C4-2B (cell line): ENCODE measurements at regions not wholly inside any gene's neighbourhood (a gene's known extent, or its start where the extent isn't known, plus 50 kb on each side); places are given as distances from the start of the nearest gene placed in this dataset.

Experiments
- H3K27ac ChIP-seq: fragments of 450-650 bp; 2 replicates; pipeline ENCODE4 v1.5.1; 2017
- CTCF ChIP-seq: fragments of 450-650 bp; conservative IDR thresholded peaks from 2 replicates; pipeline ENCODE4 v1.5.1; 2017; ENCODE audit warnings: mild to moderate bottlenecking
- ZFX ChIP-seq: fragments of 450-650 bp; IDR thresholded peaks from 2 replicates; pipeline ENCODE4 v1.6.1; 2017

DNA sequence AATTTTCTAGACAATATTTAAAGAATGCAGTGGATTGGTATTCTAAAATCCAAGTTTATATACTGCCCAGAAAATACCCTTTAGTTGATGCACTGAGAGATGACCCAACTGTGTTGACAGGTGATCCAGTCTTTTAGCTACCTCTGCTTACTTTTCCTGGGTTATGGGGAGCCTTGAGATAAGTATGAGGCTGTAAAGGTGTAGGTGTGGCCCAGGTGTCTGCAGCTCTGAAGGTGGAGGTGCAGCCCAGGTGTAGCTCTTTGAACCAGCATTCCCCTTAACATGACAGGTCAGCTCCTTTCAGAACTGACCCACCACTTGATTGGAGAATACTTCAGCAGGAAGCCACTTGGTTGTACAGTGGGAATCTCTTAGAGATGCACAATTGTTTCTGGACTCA lies 62.3 kb upstream of the ACSL3 start:
- no peak for TF ChIP-seq CTCF
- TF ChIP-seq ZFX = no peak
- H3K27ac ChIP-seq = peak overlapping the region; percentile 80

GRCh38 chr2:222799262-222799918 lies 61.4 kb upstream of the ACSL3 start:
- no peak for TF ChIP-seq ZFX
- TF ChIP-seq CTCF = no peak

GRCh38 chr2:222802514-222803196 lies 58.2 kb upstream of the ACSL3 start:
- TF ChIP-seq ZFX = no peak
- TF ChIP-seq CTCF = no peak

More at GRCh38 chr2:222799262-222799918, 61.4 kb upstream of the ACSL3 start:
- peak overlapping the region; percentile 80 for H3K27ac ChIP-seq

GRCh38 chr2:222804351-222804750 lies 56.5 kb upstream of the ACSL3 start:
- no peak overlapping the region for H3K27ac ChIP-seq
- no peak for TF ChIP-seq CTCF
- TF ChIP-seq ZFX = no peak

More at GRCh38 chr2:222802514-222803196, 58.2 kb upstream of the ACSL3 start:
- H3K27ac ChIP-seq = 0 out of 2 replicates have a peak overlapping the region, but pooled peaks have one; percentile 12

DNA sequence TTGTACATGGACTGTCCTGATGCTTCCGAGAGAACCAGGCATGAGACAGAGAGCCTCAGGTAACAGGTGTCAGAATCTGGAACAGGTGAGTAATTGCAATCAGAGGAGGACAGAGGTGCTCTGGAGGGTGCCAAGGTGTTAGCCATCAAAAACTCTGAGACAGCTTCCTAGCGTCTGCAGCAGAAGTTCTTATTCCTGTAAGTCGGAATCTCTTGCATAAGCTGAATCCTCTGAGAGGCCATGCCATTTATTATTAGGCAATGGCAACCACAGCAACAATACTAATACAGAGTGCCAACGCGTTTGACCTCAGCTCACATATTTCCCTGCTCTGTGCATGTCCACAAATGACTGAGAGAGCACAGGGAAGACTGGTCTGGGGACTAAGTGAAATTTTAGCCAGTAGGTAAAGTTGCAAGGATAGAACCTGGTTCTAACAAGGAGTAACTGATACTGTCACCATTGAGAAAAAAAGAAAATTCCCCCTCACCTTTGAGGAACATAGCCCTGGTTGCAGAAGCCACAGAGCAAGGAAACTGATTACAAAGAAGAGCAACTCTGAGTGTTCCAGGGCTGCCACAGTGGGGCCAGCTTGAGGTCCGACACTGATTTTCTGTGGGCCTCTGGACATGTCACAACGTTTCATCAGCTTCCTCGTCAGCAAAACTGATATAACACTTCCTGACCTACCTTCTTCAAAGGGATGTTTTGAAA lies 55.1 kb upstream of the ACSL3 start:
- TF ChIP-seq CTCF (no peak), ZFX (no peak)
- no peak overlapping the region for H3K27ac ChIP-seq

- H3K27ac ChIP-seq = no peak overlapping the region
- TF ChIP-seq ZFX = no peak
- no peak for TF ChIP-seq CTCF
Observed at GRCh38 chr2:222806526-222807137, 54.2 kb upstream of the ACSL3 start.

GRCh38 chr2:222807431-222807830 lies 53.4 kb upstream of the ACSL3 start:
- no peak overlapping the region for H3K27ac ChIP-seq
- TF ChIP-seq CTCF (no peak), ZFX (no peak)
